HCT116 (cell line): ENCODE measurements at regions not wholly inside any gene's neighbourhood (a gene's known extent, or its start where the extent isn't known, plus 50 kb on each side); places are given as distances from the start of the nearest gene placed in this dataset.

Experiments
- ATAC-seq: fragments of 200-7000 bp; cut with Tn5 transposase; 2 replicates; pipeline ENCODE4 v1.9.1; 2020; ENCODE audit warnings: mild to moderate bottlenecking, moderate library complexity
- BruUV-seq: library from RNA; stranded (reverse); fragments of 400-500 nt; replicated peaks from 2 replicates; lab custom pipeline; 2021; lab: Mats Ljungman, UMichigan
- CTCF ChIA-PET: fragments of 300-600 bp; sonication (Branson Sonifier 250); formaldehyde crosslinking; loops from one replicate; lab custom pipeline; 2021; ENCODE audit warnings: antibody characterized with exemption; lab: Charles Lee
- POLR2A ChIA-PET: fragments of 300-600, 350-600 bp; sonication (Branson Sonifier 250); formaldehyde crosslinking; loops from one replicate; lab custom pipeline; 2021; ENCODE audit warnings: antibody characterized with exemption; lab: Charles Lee
- RAD21 ChIA-PET, 2 experiments: fragments of 300-600 bp; sonication (Branson Sonifier 250); formaldehyde crosslinking; loops; one replicate each; lab custom pipeline; 2023; ENCODE audit warnings: low total read pairs in 2 of 2; ENCODE audit not compliant: uncharacterized antibody in 2 of 2, unreplicated experiment in 2 of 2, low non-redundant PET in 1 of 2; lab: Charles Lee
- DNase-seq: peaks from one replicate; pipeline ENCODE4 v3.0.0-alpha.2; 2010; ENCODE audit warnings: low read depth, low spot score
- H2AFZ ChIP-seq: fragments of 200-600 bp; shearing (Covaris generic), sonication (generic); 2 replicates; pipeline ENCODE4 v1.6.1; 2017; ENCODE audit warnings: low read depth, mixed run types, mixed read lengths, antibody characterized with exemption, low read length; ENCODE audit not compliant: poor library complexity, severe bottlenecking
- H3K27ac ChIP-seq: 2 replicates; pipeline ENCODE4 v1.5.1; 2012; ENCODE audit warnings: low read depth, low read length
- H3K27me3 ChIP-seq: fragments of 200-600 bp; sonication (generic); 2 replicates; pipeline ENCODE4 v1.6.1; 2016; ENCODE audit warnings: mixed run types, low read length, mixed read lengths; ENCODE audit not compliant: insufficient read depth
- H3K36me3 ChIP-seq, 2 experiments: fragments of 200-500 bp in 1 of 2; fragments of 200-600 bp in 1 of 2; sonication (Bioruptor generic) in 1 of 2; sonication (generic) in 1 of 2; 2 replicates each; pipeline versions ENCODE4 v1.5.1 to v1.6.1; 2014 to 2016; ENCODE audit warnings: low read length in 2 of 2, inconsistent platforms in 1 of 2, mixed read lengths in 1 of 2, mixed run types in 1 of 2; ENCODE audit not compliant: insufficient read depth in 2 of 2, control insufficient read depth in 1 of 2
- H3K4me1 ChIP-seq, 2 experiments: fragments of 200-600 bp in 1 of 2; sonication (generic) in 1 of 2; 2 replicates each; pipeline versions ENCODE4 v1.5.1 to v1.6.1; 2012 to 2017; ENCODE audit warnings: low read length in 2 of 2, inconsistent platforms in 1 of 2, mild to moderate bottlenecking in 1 of 2, mixed read lengths in 1 of 2, mixed run types in 1 of 2, moderate library complexity in 1 of 2; ENCODE audit not compliant: insufficient read depth in 2 of 2, control insufficient read depth in 1 of 2
- H3K4me2 ChIP-seq: fragments of 200-600 bp; sonication (generic); 2 replicates; pipeline ENCODE4 v1.6.1; 2017; ENCODE audit warnings: mixed run types, low read length, mixed read lengths
- H3K4me3 ChIP-seq, 2 experiments: fragments of 200-600 bp in 1 of 2; sonication (generic) in 1 of 2; replicated peaks in 1 of 2; 2 replicates each; pipeline ENCODE4 v1.5.1; 2011 to 2016; ENCODE audit warnings: low read length in 2 of 2, control low read depth in 1 of 2, low read depth in 1 of 2, mild to moderate bottlenecking in 1 of 2, mixed read lengths in 1 of 2, mixed run types in 1 of 2
- H3K79me2 ChIP-seq: fragments of 200-600 bp; sonication (generic); 2 replicates; pipeline ENCODE4 v1.6.1; 2017; ENCODE audit warnings: mild to moderate bottlenecking, mixed run types, low read length, moderate library complexity, mixed read lengths; ENCODE audit not compliant: insufficient read depth
- H3K9ac ChIP-seq: fragments of 200-600 bp; sonication (generic); 2 replicates; pipeline ENCODE4 v1.6.1; 2016; ENCODE audit warnings: low read length, mixed read lengths
- H3K9me2 ChIP-seq: fragments of 200-600 bp; sonication (generic), shearing (Covaris generic); 2 replicates; pipeline ENCODE4 v1.6.1; 2017; ENCODE audit warnings: mixed run types, mild to moderate bottlenecking, moderate library complexity; ENCODE audit not compliant: insufficient read depth
- H3K9me3 ChIP-seq, 2 experiments: fragments of 200-500 bp in 1 of 2; fragments of 200-600 bp in 1 of 2; sonication (Bioruptor generic) in 1 of 2; sonication (generic) in 1 of 2; 2 replicates each; pipeline ENCODE4 v1.6.1; 2014 to 2017; ENCODE audit warnings: low read length in 2 of 2, mixed read lengths in 2 of 2, inconsistent platforms in 1 of 2, low read depth in 1 of 2, mild to moderate bottlenecking in 1 of 2, mixed run types in 1 of 2, moderate library complexity in 1 of 2; ENCODE audit not compliant: control insufficient read depth in 1 of 2, insufficient read depth in 1 of 2
- H4K20me1 ChIP-seq: fragments of 200-600 bp; sonication (generic), shearing (Covaris generic); 2 replicates; pipeline ENCODE4 v1.6.1; 2017; ENCODE audit warnings: mixed run types, mild to moderate bottlenecking, moderate library complexity; ENCODE audit not compliant: insufficient read depth
- CBX3 ChIP-seq: IDR thresholded peaks from 2 replicates; pipeline ENCODE4 v1.6.1; 2012; ENCODE audit warnings: low read depth
- CEBPB ChIP-seq: IDR thresholded peaks from 2 replicates; pipeline ENCODE4 v1.6.1; 2012; ENCODE audit warnings: low read depth
- EGR1 ChIP-seq: IDR thresholded peaks from 2 replicates; pipeline ENCODE4 v1.6.1; 2012; ENCODE audit warnings: low read depth
- ELF1 ChIP-seq: IDR thresholded peaks from 2 replicates; pipeline ENCODE4 v1.6.1; 2012; ENCODE audit warnings: low read depth, borderline replicate concordance
- EZH2 ChIP-seq: fragments of 200-600 bp; sonication (generic); IDR thresholded peaks from 2 replicates; pipeline ENCODE4 v1.6.1; 2017; ENCODE audit warnings: antibody characterized with exemption, mixed run types
- EZH2phosphoT487 ChIP-seq: fragments of 200-600 bp; IDR thresholded peaks from 2 replicates; pipeline ENCODE4 v1.6.1; 2018; ENCODE audit warnings: antibody characterized with exemption, borderline replicate concordance
- FOSL1 ChIP-seq: IDR thresholded peaks from 2 replicates; pipeline ENCODE4 v1.6.1; 2012; ENCODE audit warnings: low read depth
- JUND ChIP-seq: IDR thresholded peaks from 2 replicates; pipeline ENCODE4 v1.6.1; 2012
- MAX ChIP-seq: IDR thresholded peaks from 2 replicates; pipeline ENCODE4 v1.6.1; 2012
- POLR2AphosphoS5 ChIP-seq: IDR thresholded peaks from 2 replicates; pipeline ENCODE4 v1.6.1; 2011; ENCODE audit warnings: mild to moderate bottlenecking, low read depth, low read length, moderate library complexity
- RAD21 ChIP-seq: IDR thresholded peaks from 2 replicates; pipeline ENCODE4 v1.6.1; 2012; ENCODE audit warnings: low read depth, mild to moderate bottlenecking
- SIN3A ChIP-seq: IDR thresholded peaks from 2 replicates; pipeline ENCODE4 v1.6.1; 2012; ENCODE audit warnings: low read depth
- SP1 ChIP-seq: IDR thresholded peaks from 2 replicates; pipeline ENCODE4 v1.6.1; 2012; ENCODE audit warnings: low read depth
- TCF7L2 ChIP-seq: IDR thresholded peaks from 2 replicates; pipeline ENCODE4 v1.7.0; 2011; ENCODE audit warnings: borderline replicate concordance, inconsistent platforms; ENCODE audit not compliant: insufficient read depth, insufficient read length; ENCODE audit errors: extremely low read depth
- YY1 ChIP-seq: IDR thresholded peaks from 2 replicates; pipeline ENCODE4 v1.6.1; 2011; ENCODE audit warnings: low read length, low read depth, moderate library complexity, mild to moderate bottlenecking; ENCODE audit not compliant: insufficient replicate concordance; ENCODE audit errors: extremely low read depth
- ZBTB33 ChIP-seq: IDR thresholded peaks from 2 replicates; pipeline ENCODE4 v1.6.1; 2011; ENCODE audit warnings: mild to moderate bottlenecking, low read length, moderate library complexity; ENCODE audit not compliant: insufficient replicate concordance; ENCODE audit errors: extremely low read depth
- ZFX ChIP-seq: fragments of 450-650 bp; IDR thresholded peaks from 2 replicates; pipeline ENCODE4 v1.6.1; 2017
- intact Hi-C: fragments of 100-400 bp; cut with micrococcal nuclease; formaldehyde crosslinking; loops from 2 replicates; pipeline ENCODE4 v1.10.0; 2022
- TF ChIP-seq, protein P1 (sequence below), 3 experiments: fragments of 200-600 bp in 1 of 3; sonication (generic) in 1 of 3; IDR thresholded peaks in 2 of 3; conservative IDR thresholded peaks in 1 of 3; 2 replicates each; pipeline ENCODE4 v1.5.1; 2012 to 2017; ENCODE audit warnings: low read depth in 2 of 3, low read length in 2 of 3, antibody characterized with exemption in 1 of 3, borderline replicate concordance in 1 of 3, control low read depth in 1 of 3, mild to moderate bottlenecking in 1 of 3, mixed read lengths in 1 of 3, mixed run types in 1 of 3, moderate library complexity in 1 of 3; ENCODE audit not compliant: insufficient read depth in 1 of 3
- TF ChIP-seq, protein P2 (sequence below): IDR thresholded peaks from 2 replicates; pipeline ENCODE4 v1.6.1; 2012
- TF ChIP-seq, protein P3 (sequence below): IDR thresholded peaks from 2 replicates; pipeline ENCODE4 v1.6.1; 2012; ENCODE audit warnings: low read depth

DNA sequence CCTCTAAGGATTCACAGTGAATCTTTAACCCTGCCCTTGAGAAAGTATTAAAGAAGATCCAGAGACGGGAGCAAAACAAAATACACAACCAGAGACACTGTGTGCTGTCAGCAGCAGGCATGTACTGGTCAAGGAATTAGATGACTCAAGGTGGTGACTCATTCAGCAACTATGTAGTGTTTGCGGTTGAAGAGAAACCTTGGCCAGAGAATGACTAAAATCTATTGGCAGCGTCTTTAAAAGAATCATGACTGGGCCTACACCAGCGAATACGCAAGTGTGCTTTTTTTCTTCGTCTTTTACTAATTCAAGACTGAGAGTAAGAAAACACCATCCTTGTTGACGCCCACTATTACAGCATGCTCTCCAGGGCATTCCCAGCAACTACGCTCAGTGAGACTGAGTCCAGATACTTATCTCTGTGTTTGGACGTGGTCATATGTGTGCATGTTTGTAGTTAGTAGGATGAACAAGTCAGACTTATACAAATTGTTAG lies 72.4 kb upstream of the BACH2 start:
- Histone ChIP-seq H3K9ac (peak overlapping the region; percentile 44), H3K27ac (no peak overlapping the region), H3K36me3 (no peaks in the 10 kb centered on the region; a peak in 1 of 4 replicates), H3K27me3 (no peaks in the 10 kb centered on the region), H3K4me2 (peak overlapping the region; percentile 75), H3K9me2 (no peaks in the 10 kb centered on the region), H3K4me1 (peaks cover 14 to 27% of the 10 kb centered on the region in 2 experiments), H3K4me3 (peak overlapping the region in 1 of 2 experiments; percentile 38; a peak in 2 of 4 replicates), H3K9me3 (no peaks in the 10 kb centered on the region), H4K20me1 (no peaks in the 10 kb centered on the region), H3K79me2 (no peaks in the 10 kb centered on the region), H2AFZ (peak overlapping the region; percentile 75)
- RAD21 ChIA-PET = no interaction called here
- no TSS peak for BruUV-seq
- CTCF ChIA-PET = interaction anchor here (1.2 kb wide), 1 partner anchor 24 kb away, joined by 3 read pairs; no protein-coding TSS in a partner anchor
- DNase-seq = peak; percentile 99
- POLR2A ChIA-PET = interaction anchor here (0.7 kb wide), 1 partner anchor 9 kb away, joined by 4 read pairs; no protein-coding TSS in a partner anchor
- intact Hi-C loops = loop anchor here (2.0 kb wide), 2 partner anchors 84 to 150 kb away; no protein-coding TSS in a partner anchor
- peak; percentile 98 for ATAC-seq
- peak; percentile 92 for TF ChIP-seq MAX
- peak; percentile 66 for TF ChIP-seq POLR2AphosphoS5
- no peak for TF ChIP-seq YY1
- peak; percentile 84 for TF ChIP-seq CEBPB
- TF ChIP-seq ELF1 = no peak
- peak; percentile 44 for TF ChIP-seq RAD21
- TF ChIP-seq, protein P1, sequence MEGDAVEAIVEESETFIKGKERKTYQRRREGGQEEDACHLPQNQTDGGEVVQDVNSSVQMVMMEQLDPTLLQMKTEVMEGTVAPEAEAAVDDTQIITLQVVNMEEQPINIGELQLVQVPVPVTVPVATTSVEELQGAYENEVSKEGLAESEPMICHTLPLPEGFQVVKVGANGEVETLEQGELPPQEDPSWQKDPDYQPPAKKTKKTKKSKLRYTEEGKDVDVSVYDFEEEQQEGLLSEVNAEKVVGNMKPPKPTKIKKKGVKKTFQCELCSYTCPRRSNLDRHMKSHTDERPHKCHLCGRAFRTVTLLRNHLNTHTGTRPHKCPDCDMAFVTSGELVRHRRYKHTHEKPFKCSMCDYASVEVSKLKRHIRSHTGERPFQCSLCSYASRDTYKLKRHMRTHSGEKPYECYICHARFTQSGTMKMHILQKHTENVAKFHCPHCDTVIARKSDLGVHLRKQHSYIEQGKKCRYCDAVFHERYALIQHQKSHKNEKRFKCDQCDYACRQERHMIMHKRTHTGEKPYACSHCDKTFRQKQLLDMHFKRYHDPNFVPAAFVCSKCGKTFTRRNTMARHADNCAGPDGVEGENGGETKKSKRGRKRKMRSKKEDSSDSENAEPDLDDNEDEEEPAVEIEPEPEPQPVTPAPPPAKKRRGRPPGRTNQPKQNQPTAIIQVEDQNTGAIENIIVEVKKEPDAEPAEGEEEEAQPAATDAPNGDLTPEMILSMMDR (IDR thresholded peaks at IDR 0.05 in 2 of 3, conservative IDR thresholded peaks at IDR 0.05 in 1 of 3; ENCODE audit: borderline replicate concordance in 1 of 3, insufficient read depth in 1 of 3, low read depth in 2 of 3, low read length in 2 of 3) = no peak
- TF ChIP-seq CBX3 = peak; percentile 91
- TF ChIP-seq, protein P2, sequence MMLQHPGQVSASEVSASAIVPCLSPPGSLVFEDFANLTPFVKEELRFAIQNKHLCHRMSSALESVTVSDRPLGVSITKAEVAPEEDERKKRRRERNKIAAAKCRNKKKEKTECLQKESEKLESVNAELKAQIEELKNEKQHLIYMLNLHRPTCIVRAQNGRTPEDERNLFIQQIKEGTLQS = peak; percentile 87
- peak; percentile 79 for TF ChIP-seq TCF7L2
- no peak for TF ChIP-seq EZH2phosphoT487
- peak; percentile 100 for TF ChIP-seq JUND
- TF ChIP-seq FOSL1 = peak; percentile 100
- TF ChIP-seq SP1 = peak; percentile 94
- TF ChIP-seq ZBTB33 = peak; percentile 30
- TF ChIP-seq EZH2 = no peak
- no peak for TF ChIP-seq EGR1
- TF ChIP-seq, protein P3, sequence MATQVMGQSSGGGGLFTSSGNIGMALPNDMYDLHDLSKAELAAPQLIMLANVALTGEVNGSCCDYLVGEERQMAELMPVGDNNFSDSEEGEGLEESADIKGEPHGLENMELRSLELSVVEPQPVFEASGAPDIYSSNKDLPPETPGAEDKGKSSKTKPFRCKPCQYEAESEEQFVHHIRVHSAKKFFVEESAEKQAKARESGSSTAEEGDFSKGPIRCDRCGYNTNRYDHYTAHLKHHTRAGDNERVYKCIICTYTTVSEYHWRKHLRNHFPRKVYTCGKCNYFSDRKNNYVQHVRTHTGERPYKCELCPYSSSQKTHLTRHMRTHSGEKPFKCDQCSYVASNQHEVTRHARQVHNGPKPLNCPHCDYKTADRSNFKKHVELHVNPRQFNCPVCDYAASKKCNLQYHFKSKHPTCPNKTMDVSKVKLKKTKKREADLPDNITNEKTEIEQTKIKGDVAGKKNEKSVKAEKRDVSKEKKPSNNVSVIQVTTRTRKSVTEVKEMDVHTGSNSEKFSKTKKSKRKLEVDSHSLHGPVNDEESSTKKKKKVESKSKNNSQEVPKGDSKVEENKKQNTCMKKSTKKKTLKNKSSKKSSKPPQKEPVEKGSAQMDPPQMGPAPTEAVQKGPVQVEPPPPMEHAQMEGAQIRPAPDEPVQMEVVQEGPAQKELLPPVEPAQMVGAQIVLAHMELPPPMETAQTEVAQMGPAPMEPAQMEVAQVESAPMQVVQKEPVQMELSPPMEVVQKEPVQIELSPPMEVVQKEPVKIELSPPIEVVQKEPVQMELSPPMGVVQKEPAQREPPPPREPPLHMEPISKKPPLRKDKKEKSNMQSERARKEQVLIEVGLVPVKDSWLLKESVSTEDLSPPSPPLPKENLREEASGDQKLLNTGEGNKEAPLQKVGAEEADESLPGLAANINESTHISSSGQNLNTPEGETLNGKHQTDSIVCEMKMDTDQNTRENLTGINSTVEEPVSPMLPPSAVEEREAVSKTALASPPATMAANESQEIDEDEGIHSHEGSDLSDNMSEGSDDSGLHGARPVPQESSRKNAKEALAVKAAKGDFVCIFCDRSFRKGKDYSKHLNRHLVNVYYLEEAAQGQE = no peak
- peak; percentile 96 for TF ChIP-seq SIN3A
- TF ChIP-seq ZFX = no peak
